Activated CD4-positive, alpha-beta memory T cell treated with anti-CD3 and anti-CD28 coated beads for 36 hours (primary cell): ENCODE measurements at regions not wholly inside any gene's neighbourhood (a gene's known extent, or its start where the extent isn't known, plus 50 kb on each side); places are given as distances from the start of the nearest gene placed in this dataset.

ENCODE experiments used
- CTCF ChIA-PET: fragments of 350-600 bp; sonication (Branson Sonifier 250); formaldehyde crosslinking; loops from one replicate; lab custom pipeline; 2021; ENCODE audit warnings: antibody characterized with exemption, inconsistent platforms; lab: Charles Lee
- POLR2A ChIA-PET: fragments of 350-600 bp; sonication (Branson Sonifier 250); formaldehyde crosslinking; loops from one replicate; lab custom pipeline; 2021; ENCODE audit warnings: antibody characterized with exemption; lab: Charles Lee
- DNase-seq: peaks from one replicate; pipeline ENCODE4 v3.0.0-alpha.2; 2020
- H3K27ac Mint-ChIP-seq: one replicate; pipeline ENCODE4 v1.8.0; 2021; ENCODE audit warnings: mixed read lengths
- H3K27me3 Mint-ChIP-seq: one replicate; pipeline ENCODE4 v1.8.0; 2021; ENCODE audit warnings: mixed read lengths
- H3K36me3 Mint-ChIP-seq: one replicate; pipeline ENCODE4 v1.8.0; 2021; ENCODE audit warnings: mixed read lengths
- H3K4me1 Mint-ChIP-seq: one replicate; pipeline ENCODE4 v1.8.0; 2021; ENCODE audit warnings: low read depth, mixed read lengths
- H3K4me3 Mint-ChIP-seq: one replicate; pipeline ENCODE4 v1.8.0; 2021; ENCODE audit warnings: mild to moderate bottlenecking, mixed read lengths
- H3K9me3 Mint-ChIP-seq: one replicate; pipeline ENCODE4 v1.8.0; 2021; ENCODE audit warnings: mixed read lengths
- intact Hi-C: fragments of 100-400 bp; cut with micrococcal nuclease; formaldehyde crosslinking; loops from one replicate; pipeline ENCODE4 v1.15.1; 2023

GRCh38 chr4:127217586-127218229, 415.0 kb upstream of the INTU start:
- Mint-ChIP-seq H3K27ac (no peak overlapping the region), H3K9me3 (peaks cover 13% of the 10 kb centered on the region)
- CTCF ChIA-PET, result no interaction called here

DNA sequence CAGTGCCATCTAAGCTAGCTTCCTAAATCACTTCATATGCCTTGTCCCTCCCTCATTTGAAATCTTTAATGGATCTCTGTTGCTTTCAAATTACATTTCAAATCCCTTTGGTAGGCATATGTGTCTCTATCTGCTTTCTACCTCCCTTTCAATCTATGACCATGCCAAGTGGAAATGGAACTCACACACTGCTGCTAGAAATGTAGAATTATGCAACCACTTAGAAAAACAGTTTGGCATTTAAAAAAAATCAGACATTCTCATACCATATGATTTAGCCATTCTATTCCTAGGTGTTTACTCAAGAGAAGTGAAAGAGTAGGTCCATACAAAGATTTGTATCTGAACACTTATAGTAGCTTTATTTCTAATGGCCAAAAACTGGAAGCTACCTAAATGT, 413.5 kb upstream of the INTU start:
- intact Hi-C loops, result no loop called here
- Mint-ChIP-seq H3K36me3 (no peaks in the 10 kb centered on the region), H3K4me1 (no peaks in the 10 kb centered on the region), H3K4me3 (no peak overlapping the region), H3K27ac (no peak overlapping the region), H3K9me3 (peaks cover 13% of the 10 kb centered on the region), H3K27me3 (no peaks in the 10 kb centered on the region)
- ChIA-PET CTCF (no interaction called here), POLR2A (no interaction called here)
- no peak for DNase-seq

More at GRCh38 chr4:127217586-127218229, 415.0 kb upstream of the INTU start:
- Mint-ChIP-seq H3K27me3 (no peaks in the 10 kb centered on the region), H3K4me3 (no peak overlapping the region), H3K36me3 (no peaks in the 10 kb centered on the region), H3K4me1 (no peaks in the 10 kb centered on the region)
- POLR2A ChIA-PET, result no interaction called here
- no peak for DNase-seq
- intact Hi-C loops, result no loop called here

DNA sequence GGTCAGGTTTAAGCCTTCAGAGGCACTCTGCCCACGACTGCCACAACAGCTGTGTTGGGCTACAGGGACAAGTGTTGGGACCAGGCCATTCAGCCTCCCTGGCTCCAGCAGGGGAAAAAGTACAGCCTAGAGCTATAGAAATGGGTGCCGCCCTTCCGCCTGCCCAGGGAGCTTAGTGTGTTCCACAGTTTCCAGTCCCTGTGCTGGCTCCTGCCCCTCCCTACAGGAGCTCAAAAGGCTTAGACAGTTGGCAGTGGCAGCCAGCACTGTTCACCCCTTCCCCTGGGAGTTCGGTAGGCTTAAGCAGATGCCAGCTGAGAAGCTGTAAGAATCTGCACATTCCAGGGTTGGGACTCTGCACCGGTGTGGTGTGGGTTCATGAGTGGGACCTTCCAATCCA, 408.2 kb upstream of the INTU start:
- Mint-ChIP-seq H3K36me3 (no peaks in the 10 kb centered on the region), H3K9me3 (peaks cover 15% of the 10 kb centered on the region), H3K27me3 (no peaks in the 10 kb centered on the region), H3K4me1 (no peaks in the 10 kb centered on the region), H3K4me3 (no peak overlapping the region), H3K27ac (no peak overlapping the region)
- intact Hi-C loops, result no loop called here
- ChIA-PET POLR2A (no interaction called here), CTCF (no interaction called here)
- DNase-seq, result no peak

GRCh38 chr4:127229855-127230608, 402.7 kb upstream of the INTU start:
- ChIA-PET CTCF (no interaction called here), POLR2A (no interaction called here)
- Mint-ChIP-seq H3K36me3 (no peaks in the 10 kb centered on the region), H3K4me1 (no peaks in the 10 kb centered on the region), H3K27ac (no peak overlapping the region), H3K4me3 (no peak overlapping the region), H3K27me3 (no peaks in the 10 kb centered on the region), H3K9me3 (peaks cover 9% of the 10 kb centered on the region)
- intact Hi-C loops, result no loop called here
- no peak for DNase-seq

DNA sequence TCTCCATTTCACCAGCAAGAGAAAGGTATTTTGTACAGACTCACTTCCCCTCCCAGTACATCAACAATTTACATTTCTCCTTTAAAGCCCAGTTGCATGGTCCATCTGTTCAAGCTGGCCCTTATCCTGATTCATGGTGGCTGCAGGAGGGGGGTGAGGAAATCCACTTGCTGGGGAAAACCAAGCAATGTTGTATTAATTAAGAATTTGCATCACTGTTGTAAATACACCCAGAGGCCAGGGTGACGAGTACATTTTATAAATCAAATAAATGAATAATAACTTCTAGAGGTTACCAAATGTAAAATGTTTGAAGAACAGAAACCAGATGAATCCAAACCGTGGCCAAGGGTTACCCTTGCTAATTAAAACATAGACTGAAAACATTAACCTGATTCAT, 395.9 kb upstream of the INTU start:
- H3K4me1 Mint-ChIP-seq, result no peaks in the 10 kb centered on the region
- CTCF ChIA-PET, result no interaction called here
- H3K9me3 Mint-ChIP-seq, result no peaks in the 10 kb centered on the region
- no peak overlapping the region for H3K27ac Mint-ChIP-seq
- intact Hi-C loops, result no loop called here
- H3K36me3 Mint-ChIP-seq, result no peaks in the 10 kb centered on the region
- POLR2A ChIA-PET, result no interaction called here
- no peaks in the 10 kb centered on the region for H3K27me3 Mint-ChIP-seq
- no peak overlapping the region for H3K4me3 Mint-ChIP-seq
- DNase-seq, result no peak

- H3K36me3 Mint-ChIP-seq, result no peaks in the 10 kb centered on the region
- DNase-seq, result no peak
- no peaks in the 10 kb centered on the region for H3K27me3 Mint-ChIP-seq
- H3K4me3 Mint-ChIP-seq, result no peak overlapping the region
- CTCF ChIA-PET, result no interaction called here
- H3K4me1 Mint-ChIP-seq, result no peaks in the 10 kb centered on the region
- no peak overlapping the region for H3K27ac Mint-ChIP-seq
- no peaks in the 10 kb centered on the region for H3K9me3 Mint-ChIP-seq
- intact Hi-C loops, result no loop called here
- POLR2A ChIA-PET, result no interaction called here
These were observed 395.2 kb upstream of the INTU start for GRCh38 chr4:127237581-127237980.

- H3K9me3 Mint-ChIP-seq, result no peaks in the 10 kb centered on the region
- no peak overlapping the region for H3K27ac Mint-ChIP-seq
- no peaks in the 10 kb centered on the region for H3K27me3 Mint-ChIP-seq
- no peak for DNase-seq
- H3K36me3 Mint-ChIP-seq, result no peaks in the 10 kb centered on the region
- no peaks in the 10 kb centered on the region for H3K4me1 Mint-ChIP-seq
- CTCF ChIA-PET, result no interaction called here
- intact Hi-C loops, result no loop called here
- no peak overlapping the region for H3K4me3 Mint-ChIP-seq
- POLR2A ChIA-PET, result no interaction called here
These were observed 393.7 kb upstream of the INTU start for GRCh38 chr4:127238956-127239475.

DNA sequence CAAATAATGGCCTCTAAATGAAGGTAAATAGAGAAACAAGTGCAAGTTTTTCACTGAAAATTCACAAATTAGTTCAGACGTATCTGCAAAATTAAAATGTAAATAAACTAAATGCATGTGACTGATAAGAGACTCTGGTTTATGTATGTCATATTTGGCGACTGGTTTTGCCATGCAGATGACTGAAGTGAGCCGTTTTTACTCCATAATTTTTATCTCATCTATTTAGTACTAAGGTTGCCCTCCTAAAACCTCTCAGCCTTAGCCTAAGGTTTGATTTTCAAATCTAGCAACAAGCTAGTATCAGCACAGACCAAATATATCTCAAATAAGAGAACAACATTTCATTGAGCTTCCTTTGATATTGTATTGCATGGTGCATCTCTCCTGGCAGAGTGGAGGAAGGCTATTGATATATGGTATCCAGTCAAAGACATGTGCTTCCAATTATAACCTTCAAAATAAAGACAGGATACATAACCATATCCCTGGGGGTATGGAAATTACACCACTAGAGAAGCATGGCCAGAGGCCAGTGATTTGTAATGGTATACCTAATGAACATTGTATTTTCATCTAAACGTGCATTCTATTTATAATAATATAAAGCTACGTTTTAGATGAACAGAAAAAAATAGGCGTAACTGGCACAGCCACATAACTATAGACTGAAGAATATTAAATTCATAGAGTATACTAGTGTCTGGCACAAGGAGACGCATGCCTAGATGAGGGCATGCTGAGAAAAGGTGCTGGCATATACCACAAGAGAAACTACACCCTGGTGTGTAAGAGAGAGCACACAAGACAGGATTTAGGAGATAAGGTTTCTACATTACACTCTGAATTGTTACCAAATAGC, 392.6 kb upstream of the INTU start:
- no peak for DNase-seq
- Mint-ChIP-seq H3K27ac (no peak overlapping the region), H3K4me1 (no peaks in the 10 kb centered on the region), H3K36me3 (no peaks in the 10 kb centered on the region), H3K9me3 (peaks cover 2% of the 10 kb centered on the region), H3K4me3 (no peak overlapping the region), H3K27me3 (no peaks in the 10 kb centered on the region)
- ChIA-PET POLR2A (no interaction called here), CTCF (no interaction called here)
- intact Hi-C loops, result no loop called here

- ChIA-PET CTCF (no interaction called here), POLR2A (no interaction called here)
- H3K27me3 Mint-ChIP-seq, result no peaks in the 10 kb centered on the region
- H3K4me1 Mint-ChIP-seq, result no peaks in the 10 kb centered on the region
- DNase-seq, result no peak
- H3K9me3 Mint-ChIP-seq, result peaks cover 2% of the 10 kb centered on the region
- intact Hi-C loops, result no loop called here
- H3K36me3 Mint-ChIP-seq, result no peaks in the 10 kb centered on the region
- H3K27ac Mint-ChIP-seq, result no peak overlapping the region
- no peak overlapping the region for H3K4me3 Mint-ChIP-seq
These were observed 392.0 kb upstream of the INTU start for GRCh38 chr4:127240764-127241105.

- POLR2A ChIA-PET, result no interaction called here
- peaks cover 5% of the 10 kb centered on the region for H3K9me3 Mint-ChIP-seq
- no peaks in the 10 kb centered on the region for H3K27me3 Mint-ChIP-seq
- H3K4me3 Mint-ChIP-seq, result no peak overlapping the region
- intact Hi-C loops, result no loop called here
- DNase-seq, result no peak
- CTCF ChIA-PET, result no interaction called here
- no peaks in the 10 kb centered on the region for H3K4me1 Mint-ChIP-seq
- no peak overlapping the region for H3K27ac Mint-ChIP-seq
- no peaks in the 10 kb centered on the region for H3K36me3 Mint-ChIP-seq
These were observed 388.2 kb upstream of the INTU start for GRCh38 chr4:127244515-127244914.

GRCh38 chr4:127246963-127247952, 385.5 kb upstream of the INTU start:
- Mint-ChIP-seq H3K4me1 (no peaks in the 10 kb centered on the region), H3K36me3 (no peaks in the 10 kb centered on the region), H3K4me3 (no peak overlapping the region), H3K27me3 (no peaks in the 10 kb centered on the region), H3K27ac (no peak overlapping the region), H3K9me3 (peaks cover 7% of the 10 kb centered on the region)
- no peak for DNase-seq
- intact Hi-C loops, result no loop called here
- CTCF ChIA-PET, result no interaction called here
- POLR2A ChIA-PET, result no interaction called here
